Endothelial cell (in vitro differentiated cells): ENCODE measurements at regions not wholly inside any gene's neighbourhood (a gene's known extent, or its start where the extent isn't known, plus 50 kb on each side); places are given as distances from the start of the nearest gene placed in this dataset.
"Not testable (repeated sequence)": the region's sequence is repeated elsewhere in the genome, so short reads cannot be mapped to it uniquely, and the experiment has no call there.

Source experiments
- DNase-seq: peaks from one replicate; pipeline ENCODE4 v3.0.0; 2021; ENCODE audit warnings: low spot score
- H3K27ac Mint-ChIP-seq: one replicate; pipeline ENCODE4 v1.8.0; 2021; ENCODE audit warnings: mixed read lengths, inconsistent platforms; ENCODE audit not compliant: unreplicated experiment
- H3K27me3 Mint-ChIP-seq: one replicate; pipeline ENCODE4 v1.8.0; 2021; ENCODE audit warnings: mild to moderate bottlenecking, moderate library complexity, mixed read lengths, inconsistent platforms; ENCODE audit not compliant: unreplicated experiment
- H3K36me3 Mint-ChIP-seq: one replicate; pipeline ENCODE4 v1.8.0; 2021; ENCODE audit warnings: mild to moderate bottlenecking, low read depth, mixed read lengths, inconsistent platforms; ENCODE audit not compliant: unreplicated experiment
- H3K4me1 Mint-ChIP-seq: one replicate; pipeline ENCODE4 v1.8.0; 2021; ENCODE audit warnings: mild to moderate bottlenecking, mixed read lengths, inconsistent platforms; ENCODE audit not compliant: unreplicated experiment
- H3K4me3 Mint-ChIP-seq: one replicate; pipeline ENCODE4 v1.8.0; 2021; ENCODE audit warnings: mild to moderate bottlenecking, mixed read lengths, inconsistent platforms; ENCODE audit not compliant: unreplicated experiment
- H3K9me3 Mint-ChIP-seq: one replicate; pipeline ENCODE4 v1.8.0; 2021; ENCODE audit warnings: mixed read lengths, inconsistent platforms; ENCODE audit not compliant: unreplicated experiment
- TF ChIP-seq, protein P1 (sequence below): fragments of 200-600 bp; sonication (generic); IDR thresholded peaks from one replicate; pipeline ENCODE4 v1.5.0; 2021; ENCODE audit warnings: antibody characterized with exemption; ENCODE audit not compliant: unreplicated experiment

DNA sequence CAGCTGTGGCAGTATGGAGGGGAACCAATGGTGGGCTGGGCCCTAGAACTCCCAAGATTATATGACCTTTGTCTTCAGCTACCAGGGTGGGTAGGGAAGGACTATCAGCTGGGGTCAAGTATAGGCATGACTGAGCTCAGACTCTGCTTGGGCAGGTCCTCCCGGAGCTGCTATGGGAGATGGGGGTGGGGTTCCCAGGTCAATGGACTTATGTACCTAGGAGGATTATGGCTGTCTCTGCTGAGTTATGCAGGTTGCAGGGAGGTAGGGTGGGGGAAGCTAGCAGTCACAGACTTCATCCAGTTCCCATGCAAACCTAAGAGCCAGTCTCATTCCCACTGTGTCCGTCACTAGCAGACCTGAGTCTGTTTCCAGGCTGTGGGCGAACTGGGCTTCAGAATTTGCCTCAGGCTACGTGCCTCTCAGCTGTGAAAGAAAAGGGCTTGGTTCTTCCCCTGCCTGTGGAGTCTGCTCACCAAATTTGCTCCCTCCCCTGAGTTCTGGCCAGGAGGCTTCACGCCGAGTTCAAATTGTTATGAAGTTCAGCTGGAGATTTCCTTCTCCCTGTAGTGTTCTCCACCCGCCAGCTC is 985.8 kb upstream of the NRXN1 start:
- TF ChIP-seq, protein P1, sequence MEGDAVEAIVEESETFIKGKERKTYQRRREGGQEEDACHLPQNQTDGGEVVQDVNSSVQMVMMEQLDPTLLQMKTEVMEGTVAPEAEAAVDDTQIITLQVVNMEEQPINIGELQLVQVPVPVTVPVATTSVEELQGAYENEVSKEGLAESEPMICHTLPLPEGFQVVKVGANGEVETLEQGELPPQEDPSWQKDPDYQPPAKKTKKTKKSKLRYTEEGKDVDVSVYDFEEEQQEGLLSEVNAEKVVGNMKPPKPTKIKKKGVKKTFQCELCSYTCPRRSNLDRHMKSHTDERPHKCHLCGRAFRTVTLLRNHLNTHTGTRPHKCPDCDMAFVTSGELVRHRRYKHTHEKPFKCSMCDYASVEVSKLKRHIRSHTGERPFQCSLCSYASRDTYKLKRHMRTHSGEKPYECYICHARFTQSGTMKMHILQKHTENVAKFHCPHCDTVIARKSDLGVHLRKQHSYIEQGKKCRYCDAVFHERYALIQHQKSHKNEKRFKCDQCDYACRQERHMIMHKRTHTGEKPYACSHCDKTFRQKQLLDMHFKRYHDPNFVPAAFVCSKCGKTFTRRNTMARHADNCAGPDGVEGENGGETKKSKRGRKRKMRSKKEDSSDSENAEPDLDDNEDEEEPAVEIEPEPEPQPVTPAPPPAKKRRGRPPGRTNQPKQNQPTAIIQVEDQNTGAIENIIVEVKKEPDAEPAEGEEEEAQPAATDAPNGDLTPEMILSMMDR: no peak
- Mint-ChIP-seq H3K9me3 (no peaks in the 10 kb centered on the region), H3K4me3 (no peak overlapping the region), H3K27me3 (no peaks in the 10 kb centered on the region), H3K36me3 (no peaks in the 10 kb centered on the region), H3K4me1 (no peaks in the 10 kb centered on the region), H3K27ac (no peak overlapping the region)
- DNase-seq: no peak

GRCh38 chr2:52006821-52007366 is 975.0 kb upstream of the NRXN1 start:
- not testable (repeated sequence) for H3K27me3 Mint-ChIP-seq

GRCh38 chr2:52000151-52000855 is 968.4 kb upstream of the NRXN1 start:
- no peaks in the 10 kb centered on the region for H3K36me3 Mint-ChIP-seq

More at GRCh38 chr2:52006821-52007366, 975.0 kb upstream of the NRXN1 start:
- peaks cover 11% of the 10 kb centered on the region for H3K36me3 Mint-ChIP-seq
- not testable (repeated sequence) for H3K9me3 Mint-ChIP-seq, DNase-seq, H3K4me3 Mint-ChIP-seq, H3K27ac Mint-ChIP-seq, H3K4me1 Mint-ChIP-seq

DNA sequence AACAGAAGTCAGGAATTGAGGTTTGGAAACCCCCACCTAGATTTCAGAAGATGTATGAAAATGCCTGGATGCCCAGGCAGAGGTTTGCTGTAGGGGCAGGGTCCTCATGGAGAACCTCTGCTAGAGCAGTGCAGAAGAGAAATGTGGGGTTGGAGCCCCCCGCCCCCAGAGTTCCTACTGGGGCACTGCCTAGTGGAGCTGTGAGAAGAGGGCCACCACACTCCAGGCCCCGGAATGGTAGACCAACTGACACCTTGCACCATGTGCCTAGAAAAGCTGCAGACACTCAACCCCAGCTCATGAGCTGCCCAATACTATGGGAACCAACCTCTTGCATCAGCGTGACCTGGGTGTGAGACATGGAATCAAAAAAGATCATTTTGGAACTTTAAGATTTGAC is 967.0 kb upstream of the NRXN1 start:
- Mint-ChIP-seq H3K27ac (no peak overlapping the region), H3K36me3 (no peaks in the 10 kb centered on the region), H3K4me1 (no peaks in the 10 kb centered on the region), H3K9me3 (no peaks in the 10 kb centered on the region), H3K27me3 (no peaks in the 10 kb centered on the region), H3K4me3 (no peak overlapping the region)
- no peak for DNase-seq
- TF ChIP-seq, protein P1: no peak

More at GRCh38 chr2:52000151-52000855, 968.4 kb upstream of the NRXN1 start:
- Mint-ChIP-seq H3K4me1 (peaks cover 5% of the 10 kb centered on the region), H3K9me3 (no peaks in the 10 kb centered on the region), H3K27ac (no peak overlapping the region), H3K4me3 (no peak overlapping the region), H3K27me3 (no peaks in the 10 kb centered on the region)
- TF ChIP-seq, protein P1: no peak
- no peak for DNase-seq

DNA sequence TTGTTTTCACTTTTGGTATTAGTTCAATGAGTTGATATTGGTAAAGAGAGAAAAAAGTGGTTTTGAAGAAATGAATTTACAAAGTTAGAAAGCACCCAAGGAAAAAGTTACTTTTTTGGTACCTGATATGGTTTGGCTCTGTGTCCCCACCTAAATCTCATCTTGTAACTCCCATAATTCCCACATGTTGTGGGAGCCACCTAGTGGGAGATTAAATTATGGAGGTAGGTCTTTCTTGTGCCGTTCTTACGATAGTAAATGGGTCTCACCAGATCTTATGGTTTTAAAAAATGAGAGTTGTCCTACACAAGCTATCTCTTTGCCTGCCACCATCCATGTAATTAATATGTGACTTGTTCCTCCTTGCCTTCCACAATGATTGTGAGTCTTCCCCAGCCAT is 965.6 kb upstream of the NRXN1 start:
- H3K4me3 Mint-ChIP-seq: no peak overlapping the region
- H3K4me1 Mint-ChIP-seq: no peaks in the 10 kb centered on the region
- no peak for DNase-seq
- TF ChIP-seq, protein P1: no peak
- H3K36me3 Mint-ChIP-seq: no peaks in the 10 kb centered on the region
- H3K27me3 Mint-ChIP-seq: no peaks in the 10 kb centered on the region
- H3K9me3 Mint-ChIP-seq: no peaks in the 10 kb centered on the region
- no peak overlapping the region for H3K27ac Mint-ChIP-seq
